Activated naive CD8-positive, alpha-beta T cell treated with anti-CD3 and anti-CD28 coated beads, Interleukin-2, amount 50 U/mL, for 24 hours (primary cell): ENCODE measurements at regions not wholly inside any gene's neighbourhood (a gene's known extent, or its start where the extent isn't known, plus 50 kb on each side); places are given as distances from the start of the nearest gene placed in this dataset.

ENCODE experiments used
- ATAC-seq: fragments of 150-1000 bp; cut with Tn5 transposase; one replicate; pipeline ENCODE4 v1.10.0; 2021
- DNase-seq: peaks from one replicate; pipeline ENCODE4 v3.0.0; 2021
- H3K27ac Mint-ChIP-seq: one replicate; pipeline ENCODE4 v1.8.0; 2021; ENCODE audit warnings: mild to moderate bottlenecking, mixed read lengths
- H3K27me3 Mint-ChIP-seq: one replicate; pipeline ENCODE4 v1.8.0; 2021; ENCODE audit warnings: mixed read lengths
- H3K36me3 Mint-ChIP-seq: one replicate; pipeline ENCODE4 v1.8.0; 2021; ENCODE audit warnings: low read depth, mixed read lengths
- H3K4me1 Mint-ChIP-seq: one replicate; pipeline ENCODE4 v1.8.0; 2021; ENCODE audit warnings: mixed read lengths
- H3K4me3 Mint-ChIP-seq: one replicate; pipeline ENCODE4 v1.8.0; 2021; ENCODE audit warnings: mild to moderate bottlenecking, moderate library complexity, mixed read lengths
- H3K9me3 Mint-ChIP-seq: one replicate; pipeline ENCODE4 v1.8.0; 2021; ENCODE audit warnings: mixed read lengths

- Mint-ChIP-seq H3K4me3 (no peak overlapping the region), H3K9me3 (peaks cover 17% of the 10 kb centered on the region), H3K4me1 (peaks cover 40% of the 10 kb centered on the region), H3K27ac (peak overlapping the region; percentile 52), H3K27me3 (peaks cover 4% of the 10 kb centered on the region), H3K36me3 (peaks cover 11% of the 10 kb centered on the region)
- DNase-seq = no peak
- no peak for ATAC-seq
These were observed 481.0 kb downstream of the BCOR start for GRCh38 chrX:39616731-39617130.

- H3K4me3 Mint-ChIP-seq = no peak overlapping the region
- no peak overlapping the region for H3K27ac Mint-ChIP-seq
- peaks cover 31% of the 10 kb centered on the region for H3K4me1 Mint-ChIP-seq
- DNase-seq (no peak), ATAC-seq (no peak)
- H3K9me3 Mint-ChIP-seq = peaks cover 21% of the 10 kb centered on the region
- peaks cover 4% of the 10 kb centered on the region for H3K27me3 Mint-ChIP-seq
- peaks cover 11% of the 10 kb centered on the region for H3K36me3 Mint-ChIP-seq
These were observed 479.6 kb downstream of the BCOR start for GRCh38 chrX:39618178-39618577.

DNA sequence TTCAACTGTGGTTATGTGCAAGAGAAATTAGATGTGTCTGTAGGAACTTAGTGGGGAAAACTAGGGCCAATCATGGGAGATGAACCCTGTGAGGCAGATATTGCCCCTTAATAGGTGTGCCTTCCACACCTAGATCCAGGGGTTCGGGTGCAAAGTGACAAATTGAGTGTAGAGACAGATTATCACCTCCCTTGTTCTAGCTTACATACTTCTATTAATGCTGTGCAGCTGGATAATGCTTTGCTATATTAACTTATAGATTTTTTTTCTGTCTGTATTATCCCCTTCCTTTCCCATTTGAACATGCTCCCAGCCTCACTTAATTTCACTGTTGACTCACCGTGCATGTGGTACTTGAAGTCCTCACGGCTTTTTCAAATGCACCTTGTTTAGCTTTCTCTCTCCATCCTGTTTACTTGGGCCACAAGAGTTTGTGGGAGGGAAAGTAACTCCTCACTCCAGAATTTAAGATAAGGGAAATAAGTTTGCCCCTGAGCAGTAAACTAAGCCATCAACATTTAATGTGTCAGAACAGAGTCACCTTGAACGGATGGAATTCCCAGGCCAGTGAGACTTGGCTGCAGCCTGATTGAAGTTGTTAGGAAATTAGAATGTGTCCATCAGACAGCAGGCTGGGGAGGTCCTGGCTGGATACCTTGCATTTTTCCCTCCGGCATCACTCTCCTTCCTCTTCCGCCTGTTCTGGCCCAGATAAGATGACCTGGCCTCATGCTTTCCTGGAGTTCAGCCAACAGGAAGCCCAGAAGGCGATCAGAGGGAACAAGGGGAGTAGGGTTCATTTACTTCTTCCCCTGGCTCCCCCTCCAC is 478.4 kb downstream of the BCOR start:
- Mint-ChIP-seq H3K4me1 (peaks cover 21% of the 10 kb centered on the region), H3K9me3 (peaks cover 21% of the 10 kb centered on the region), H3K27me3 (peaks cover under 1% of the 10 kb centered on the region), H3K4me3 (no peak overlapping the region), H3K36me3 (peaks cover 11% of the 10 kb centered on the region), H3K27ac (no peak overlapping the region)
- ATAC-seq (no peak), DNase-seq (no peak)

DNA sequence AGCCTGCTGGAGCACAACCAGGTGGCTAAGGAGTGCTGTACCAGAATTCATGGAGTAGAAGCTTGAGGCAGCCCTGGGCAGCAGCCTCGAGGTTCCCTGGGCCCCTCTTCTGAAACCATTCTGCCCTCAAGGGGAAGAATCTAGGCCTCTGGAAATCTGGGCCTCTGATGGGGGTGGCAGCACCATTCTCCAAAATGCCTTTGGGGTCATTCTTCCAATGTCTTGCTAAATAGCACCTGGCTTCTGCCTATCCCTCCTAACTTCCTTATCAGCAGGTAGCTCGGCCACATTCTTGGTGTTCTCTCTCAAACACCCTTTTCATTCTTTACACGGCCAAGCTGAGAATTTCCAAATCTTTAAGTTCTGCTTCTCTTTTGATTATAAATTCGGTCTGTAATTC is 473.6 kb downstream of the BCOR start:
- ATAC-seq = no peak
- H3K27ac Mint-ChIP-seq = no peak overlapping the region
- H3K9me3 Mint-ChIP-seq = peaks cover 7% of the 10 kb centered on the region
- H3K36me3 Mint-ChIP-seq = peaks cover 2% of the 10 kb centered on the region
- DNase-seq = no peak
- H3K4me1 Mint-ChIP-seq = peaks cover 15% of the 10 kb centered on the region
- no peaks in the 10 kb centered on the region for H3K27me3 Mint-ChIP-seq
- H3K4me3 Mint-ChIP-seq = no peak overlapping the region

DNA sequence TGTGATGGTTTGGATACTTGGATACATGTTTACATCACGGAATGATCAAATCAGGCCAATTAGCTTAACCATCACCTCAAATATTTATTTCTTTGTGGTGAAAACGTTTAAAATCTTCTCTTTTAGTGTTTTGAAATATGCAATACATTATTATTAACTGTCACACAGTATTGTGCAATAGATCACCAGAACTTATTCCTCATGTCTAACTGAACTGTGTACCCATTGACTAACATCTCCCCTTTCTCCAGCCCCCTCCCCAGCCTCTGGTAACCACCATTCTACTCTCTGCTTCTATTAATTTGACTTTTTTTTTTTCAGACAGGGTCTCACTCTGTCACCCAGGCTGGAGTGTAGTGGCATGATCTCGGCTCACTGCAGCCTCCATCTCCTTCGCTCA is 471.9 kb downstream of the BCOR start:
- peaks cover 25% of the 10 kb centered on the region for H3K4me1 Mint-ChIP-seq
- no peak overlapping the region for H3K27ac Mint-ChIP-seq
- H3K36me3 Mint-ChIP-seq = no peaks in the 10 kb centered on the region
- DNase-seq (no peak), ATAC-seq (no peak)
- peaks cover 7% of the 10 kb centered on the region for H3K9me3 Mint-ChIP-seq
- no peaks in the 10 kb centered on the region for H3K27me3 Mint-ChIP-seq
- H3K4me3 Mint-ChIP-seq = no peak overlapping the region

DNA sequence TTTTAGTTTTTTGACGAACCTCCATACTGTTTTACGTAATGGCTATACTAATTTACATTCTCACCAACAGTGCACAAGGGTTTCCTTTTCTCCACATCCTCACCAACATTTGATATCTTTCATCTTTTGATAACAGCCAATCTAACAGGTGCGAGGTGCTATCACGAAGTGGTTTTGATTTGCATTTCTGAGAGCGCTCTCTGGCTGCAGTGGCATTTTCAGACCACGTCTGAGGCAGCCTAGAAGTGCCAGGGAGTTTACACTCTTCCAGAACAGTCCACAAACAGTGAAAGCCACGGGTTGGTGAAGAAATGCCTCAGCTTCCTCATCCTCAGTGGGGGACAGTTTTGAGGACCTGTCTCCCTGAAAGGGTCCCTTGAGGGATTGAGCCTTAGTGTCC is 471.0 kb downstream of the BCOR start:
- H3K4me1 Mint-ChIP-seq = peaks cover 34% of the 10 kb centered on the region
- H3K27me3 Mint-ChIP-seq = no peaks in the 10 kb centered on the region
- no peak for DNase-seq
- peak; percentile 49 for ATAC-seq
- H3K4me3 Mint-ChIP-seq = no peak overlapping the region
- H3K27ac Mint-ChIP-seq = no peak overlapping the region
- no peaks in the 10 kb centered on the region for H3K36me3 Mint-ChIP-seq
- peaks cover 3% of the 10 kb centered on the region for H3K9me3 Mint-ChIP-seq

GRCh38 chrX:39627257-39627656 is 470.5 kb downstream of the BCOR start:
- H3K36me3 Mint-ChIP-seq = no peaks in the 10 kb centered on the region
- no peaks in the 10 kb centered on the region for H3K27me3 Mint-ChIP-seq
- no peak for ATAC-seq
- H3K4me1 Mint-ChIP-seq = peaks cover 34% of the 10 kb centered on the region
- no peak overlapping the region for H3K4me3 Mint-ChIP-seq
- no peak overlapping the region for H3K27ac Mint-ChIP-seq
- no peak for DNase-seq
- no peaks in the 10 kb centered on the region for H3K9me3 Mint-ChIP-seq

- H3K4me3 Mint-ChIP-seq = no peak overlapping the region
- DNase-seq (no peak), ATAC-seq (no peak)
- no peaks in the 10 kb centered on the region for H3K27me3 Mint-ChIP-seq
- H3K36me3 Mint-ChIP-seq = no peaks in the 10 kb centered on the region
- no peaks in the 10 kb centered on the region for H3K9me3 Mint-ChIP-seq
- H3K4me1 Mint-ChIP-seq = peaks cover 34% of the 10 kb centered on the region
- H3K27ac Mint-ChIP-seq = no peak overlapping the region
These were observed 468.8 kb downstream of the BCOR start for GRCh38 chrX:39629001-39629400.

DNA sequence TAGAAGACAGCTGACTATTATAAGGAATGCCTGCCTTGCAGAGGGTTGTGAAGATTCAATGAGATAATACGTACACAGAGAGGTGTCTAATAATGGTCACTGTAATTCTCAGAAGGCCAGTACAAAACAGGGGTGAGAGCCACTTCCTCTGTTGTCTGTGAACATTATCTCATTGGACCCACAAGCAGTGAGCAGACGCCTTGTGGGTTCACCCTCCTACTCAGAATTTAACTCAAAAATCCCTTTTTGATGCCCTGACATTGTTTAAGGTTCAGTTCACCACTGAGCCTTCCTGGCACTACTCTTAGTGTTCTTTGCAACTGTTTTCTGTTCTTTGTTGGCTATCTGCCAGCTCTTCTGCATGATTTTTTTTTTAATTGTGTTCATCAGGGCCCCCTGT is 467.4 kb downstream of the BCOR start:
- Mint-ChIP-seq H3K9me3 (no peaks in the 10 kb centered on the region), H3K27me3 (no peaks in the 10 kb centered on the region), H3K4me1 (peaks cover 34% of the 10 kb centered on the region), H3K27ac (peak overlapping the region; percentile 27), H3K36me3 (no peaks in the 10 kb centered on the region), H3K4me3 (no peak overlapping the region)
- ATAC-seq (peak; percentile 69), DNase-seq (no peak)

GRCh38 chrX:39631276-39632229 is 466.2 kb downstream of the BCOR start:
- ATAC-seq (no peak), DNase-seq (no peak)
- no peak overlapping the region for H3K27ac Mint-ChIP-seq
- no peaks in the 10 kb centered on the region for H3K9me3 Mint-ChIP-seq
- H3K36me3 Mint-ChIP-seq = no peaks in the 10 kb centered on the region
- H3K4me3 Mint-ChIP-seq = no peak overlapping the region
- no peaks in the 10 kb centered on the region for H3K27me3 Mint-ChIP-seq
- H3K4me1 Mint-ChIP-seq = peaks cover 31% of the 10 kb centered on the region

DNA sequence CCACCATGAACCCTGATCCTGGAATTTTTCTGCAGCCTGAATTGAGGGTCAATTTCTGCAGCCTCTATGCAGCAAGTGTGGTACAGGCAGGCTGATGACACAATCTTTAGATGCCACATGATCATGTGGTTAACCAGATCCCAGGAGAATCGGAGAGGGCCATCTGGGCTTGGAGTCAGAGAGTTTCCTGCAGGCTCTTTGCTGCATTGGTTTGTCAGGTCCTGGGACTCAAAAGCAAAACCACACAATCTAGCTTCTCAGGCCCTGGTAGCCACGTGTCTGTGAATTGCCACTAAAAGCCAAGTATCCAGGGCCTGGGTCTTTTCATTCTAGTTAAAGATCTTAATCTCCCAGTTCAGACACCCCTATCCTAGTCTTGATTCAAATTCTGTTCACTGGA is 464.5 kb downstream of the BCOR start:
- Mint-ChIP-seq H3K27me3 (no peaks in the 10 kb centered on the region), H3K27ac (no peak overlapping the region), H3K4me3 (no peak overlapping the region), H3K36me3 (no peaks in the 10 kb centered on the region), H3K9me3 (no peaks in the 10 kb centered on the region), H3K4me1 (peaks cover 21% of the 10 kb centered on the region)
- no peak for DNase-seq
- ATAC-seq = no peak

DNA sequence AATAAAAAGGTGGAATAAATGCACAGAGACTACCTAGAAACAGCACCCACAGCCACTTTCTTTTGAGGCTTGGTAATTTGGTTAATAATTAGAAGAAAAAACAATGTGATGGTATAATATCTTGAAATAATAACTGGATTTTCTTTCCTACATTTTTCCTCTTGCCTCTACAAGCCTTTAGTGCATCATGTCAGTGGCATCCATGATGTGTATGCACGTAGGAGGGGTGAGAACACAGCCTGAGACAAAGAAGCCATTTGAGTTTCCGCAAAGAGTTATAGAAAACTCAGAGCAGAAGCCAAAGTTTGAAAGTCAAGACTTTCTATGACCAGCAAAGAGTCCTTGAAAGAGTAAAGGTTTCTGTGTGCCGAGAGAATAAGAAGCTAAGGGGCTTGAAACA is 461.3 kb downstream of the BCOR start:
- H3K36me3 Mint-ChIP-seq = no peaks in the 10 kb centered on the region
- ATAC-seq (no peak), DNase-seq (no peak)
- no peak overlapping the region for H3K27ac Mint-ChIP-seq
- H3K9me3 Mint-ChIP-seq = no peaks in the 10 kb centered on the region
- H3K4me1 Mint-ChIP-seq = peaks cover 10% of the 10 kb centered on the region
- no peak overlapping the region for H3K4me3 Mint-ChIP-seq
- no peaks in the 10 kb centered on the region for H3K27me3 Mint-ChIP-seq

DNA sequence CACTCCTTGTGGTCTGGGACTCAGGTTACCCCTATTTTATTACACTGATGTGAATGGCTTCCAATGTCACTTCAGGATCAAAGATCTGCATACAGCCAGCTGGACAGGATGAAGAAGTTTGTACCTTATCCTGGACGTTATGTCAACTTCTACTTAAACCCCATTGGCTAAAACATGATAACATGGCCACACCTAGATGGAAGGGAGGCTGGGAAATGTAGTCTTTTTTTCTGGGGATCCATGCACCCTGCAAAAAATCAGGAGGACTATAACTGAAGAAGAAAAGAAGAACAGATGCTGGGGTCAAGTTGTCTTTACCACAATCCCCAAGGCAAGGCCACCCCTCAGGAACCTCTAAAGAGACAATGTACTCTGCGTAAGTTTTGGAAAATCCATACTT is 459.2 kb downstream of the BCOR start:
- Mint-ChIP-seq H3K36me3 (no peaks in the 10 kb centered on the region), H3K4me1 (peaks cover 23% of the 10 kb centered on the region), H3K4me3 (no peak overlapping the region), H3K9me3 (no peaks in the 10 kb centered on the region), H3K27me3 (no peaks in the 10 kb centered on the region), H3K27ac (no peak overlapping the region)
- no peak for DNase-seq
- ATAC-seq = no peak

- ATAC-seq = no peak
- H3K27me3 Mint-ChIP-seq = no peaks in the 10 kb centered on the region
- H3K4me3 Mint-ChIP-seq = no peak overlapping the region
- no peaks in the 10 kb centered on the region for H3K36me3 Mint-ChIP-seq
- H3K4me1 Mint-ChIP-seq = peaks cover 32% of the 10 kb centered on the region
- no peak overlapping the region for H3K27ac Mint-ChIP-seq
- DNase-seq = no peak
- no peaks in the 10 kb centered on the region for H3K9me3 Mint-ChIP-seq
These were observed 457.9 kb downstream of the BCOR start for GRCh38 chrX:39639871-39640270.

DNA sequence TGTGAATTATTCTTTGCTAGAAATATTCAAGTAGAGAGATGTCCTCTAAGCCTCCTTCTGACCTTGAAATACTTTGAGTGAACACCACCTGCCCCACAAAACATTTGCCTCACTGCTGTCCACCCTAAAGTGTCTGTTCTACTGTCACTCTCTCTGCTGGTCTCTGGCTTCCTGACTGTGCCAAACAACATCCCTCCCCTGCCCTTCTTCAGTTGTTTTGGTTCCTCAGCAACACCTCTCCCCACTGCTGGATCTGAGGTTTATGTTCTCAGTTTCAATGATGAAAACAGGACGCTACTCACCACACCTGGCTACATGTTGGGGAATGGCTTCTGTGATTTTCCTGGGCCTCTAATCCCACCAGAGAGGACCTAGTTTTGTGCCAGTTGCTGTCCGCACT is 456.9 kb downstream of the BCOR start:
- H3K27ac Mint-ChIP-seq = peak overlapping the region; percentile 42
- no peaks in the 10 kb centered on the region for H3K27me3 Mint-ChIP-seq
- peaks cover 38% of the 10 kb centered on the region for H3K4me1 Mint-ChIP-seq
- H3K4me3 Mint-ChIP-seq = no peak overlapping the region
- no peak for ATAC-seq
- no peaks in the 10 kb centered on the region for H3K9me3 Mint-ChIP-seq
- DNase-seq = no peak
- no peaks in the 10 kb centered on the region for H3K36me3 Mint-ChIP-seq
